ENCODE measurements at regions not wholly inside any gene's neighbourhood (a gene's known extent, or its start where the extent isn't known, plus 50 kb on each side); places are given as distances from the start of the nearest gene placed in this dataset.

DNA sequence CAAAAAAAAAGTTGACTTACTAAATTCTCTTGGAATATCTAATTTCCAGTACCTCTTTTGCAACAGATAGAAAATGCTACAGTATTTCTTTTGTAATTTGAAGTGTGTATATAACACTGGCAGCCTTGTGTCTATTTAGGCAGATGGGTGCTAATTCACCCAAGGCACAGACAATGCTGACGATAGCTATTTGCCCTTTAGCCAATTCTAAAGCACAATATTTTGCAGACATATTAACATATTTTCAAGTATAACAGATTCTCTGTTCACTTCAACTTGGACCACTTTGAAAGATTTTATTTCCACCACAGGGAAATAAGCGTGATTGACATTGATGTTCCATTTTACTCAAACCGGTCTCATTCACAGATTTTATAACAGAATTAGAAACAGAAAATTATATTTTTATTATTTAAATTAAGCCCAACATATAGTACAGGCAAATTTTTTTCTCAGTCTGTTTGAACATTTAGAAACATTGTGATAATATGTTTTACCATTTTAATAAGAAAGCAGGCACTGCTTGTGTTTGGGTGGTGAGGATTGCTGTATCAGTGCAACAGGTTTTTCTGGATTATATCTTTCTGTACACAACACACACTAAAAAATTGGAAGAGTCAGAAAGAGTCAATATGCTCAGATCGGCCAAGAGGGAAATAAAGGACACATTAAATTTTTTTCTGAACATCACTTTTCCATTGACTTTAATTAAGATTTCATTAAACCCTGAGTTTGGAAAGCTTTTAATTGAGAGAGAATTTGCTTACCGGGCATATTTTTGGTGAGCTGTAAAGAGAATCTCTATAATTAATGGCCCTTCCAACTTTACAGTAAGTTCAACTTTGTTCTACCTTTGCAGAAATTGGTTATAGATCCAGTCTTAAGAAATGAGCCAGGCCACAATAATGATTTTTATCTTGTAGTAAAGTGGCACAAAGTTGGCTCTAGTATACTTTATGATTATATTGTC is 327.3 kb upstream of the NR2F2 start:
- TF ChIP-seq TAF1 (IDR thresholded peaks at IDR 0.05; ENCODE audit: borderline replicate concordance, insufficient read depth, low read length), result no peak
- no peak for TF ChIP-seq SIN3A (IDR thresholded peaks at IDR 0.05; ENCODE audit: borderline replicate concordance, insufficient read depth, low read length)
- TF ChIP-seq, protein P1, sequence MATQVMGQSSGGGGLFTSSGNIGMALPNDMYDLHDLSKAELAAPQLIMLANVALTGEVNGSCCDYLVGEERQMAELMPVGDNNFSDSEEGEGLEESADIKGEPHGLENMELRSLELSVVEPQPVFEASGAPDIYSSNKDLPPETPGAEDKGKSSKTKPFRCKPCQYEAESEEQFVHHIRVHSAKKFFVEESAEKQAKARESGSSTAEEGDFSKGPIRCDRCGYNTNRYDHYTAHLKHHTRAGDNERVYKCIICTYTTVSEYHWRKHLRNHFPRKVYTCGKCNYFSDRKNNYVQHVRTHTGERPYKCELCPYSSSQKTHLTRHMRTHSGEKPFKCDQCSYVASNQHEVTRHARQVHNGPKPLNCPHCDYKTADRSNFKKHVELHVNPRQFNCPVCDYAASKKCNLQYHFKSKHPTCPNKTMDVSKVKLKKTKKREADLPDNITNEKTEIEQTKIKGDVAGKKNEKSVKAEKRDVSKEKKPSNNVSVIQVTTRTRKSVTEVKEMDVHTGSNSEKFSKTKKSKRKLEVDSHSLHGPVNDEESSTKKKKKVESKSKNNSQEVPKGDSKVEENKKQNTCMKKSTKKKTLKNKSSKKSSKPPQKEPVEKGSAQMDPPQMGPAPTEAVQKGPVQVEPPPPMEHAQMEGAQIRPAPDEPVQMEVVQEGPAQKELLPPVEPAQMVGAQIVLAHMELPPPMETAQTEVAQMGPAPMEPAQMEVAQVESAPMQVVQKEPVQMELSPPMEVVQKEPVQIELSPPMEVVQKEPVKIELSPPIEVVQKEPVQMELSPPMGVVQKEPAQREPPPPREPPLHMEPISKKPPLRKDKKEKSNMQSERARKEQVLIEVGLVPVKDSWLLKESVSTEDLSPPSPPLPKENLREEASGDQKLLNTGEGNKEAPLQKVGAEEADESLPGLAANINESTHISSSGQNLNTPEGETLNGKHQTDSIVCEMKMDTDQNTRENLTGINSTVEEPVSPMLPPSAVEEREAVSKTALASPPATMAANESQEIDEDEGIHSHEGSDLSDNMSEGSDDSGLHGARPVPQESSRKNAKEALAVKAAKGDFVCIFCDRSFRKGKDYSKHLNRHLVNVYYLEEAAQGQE (IDR thresholded peaks at IDR 0.05; ENCODE audit: insufficient read depth in 1 of 2, low read depth in 2 of 2, low read length in 2 of 2), result no peak
- TF ChIP-seq FOXP2 (optimal IDR thresholded peaks at IDR 0.05; ENCODE audit: borderline replicate concordance, extremely low read depth, extremely low read length, insufficient read depth), result no peak
- TF ChIP-seq POLR2AphosphoS5 (IDR thresholded peaks at IDR 0.05; ENCODE audit: low read depth, low read length), result no peak

DNA sequence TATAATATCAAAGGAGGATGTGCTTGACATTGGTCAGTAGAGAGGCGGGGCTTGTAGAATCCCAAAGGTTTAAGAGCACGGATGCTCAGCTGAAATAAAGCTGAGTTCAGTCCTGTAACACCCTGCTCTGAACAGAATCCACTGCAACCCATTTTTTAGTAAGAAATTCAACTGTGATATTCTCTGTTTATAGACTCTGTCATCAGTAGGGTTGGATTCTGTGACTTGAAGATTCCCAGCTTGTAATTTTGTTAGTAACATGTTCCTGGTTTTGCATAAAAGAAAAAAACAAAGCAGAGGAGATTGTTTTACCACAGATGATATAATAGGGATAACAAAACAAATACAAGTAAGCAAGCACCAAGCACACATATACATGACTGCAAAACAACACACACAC is 324.6 kb upstream of the NR2F2 start:
- no peak for TF ChIP-seq TAF1 (IDR thresholded peaks at IDR 0.05; ENCODE audit: borderline replicate concordance, insufficient read depth, low read length)
- no peak for TF ChIP-seq POLR2AphosphoS5 (IDR thresholded peaks at IDR 0.05; ENCODE audit: low read depth, low read length)
- TF ChIP-seq SIN3A (IDR thresholded peaks at IDR 0.05; ENCODE audit: borderline replicate concordance, insufficient read depth, low read length), result no peak
- no peak for TF ChIP-seq FOXP2 (optimal IDR thresholded peaks at IDR 0.05; ENCODE audit: borderline replicate concordance, extremely low read depth, extremely low read length, insufficient read depth)
- TF ChIP-seq, protein P1 (IDR thresholded peaks at IDR 0.05; ENCODE audit: insufficient read depth in 1 of 2, low read depth in 2 of 2, low read length in 2 of 2), result no peak

DNA sequence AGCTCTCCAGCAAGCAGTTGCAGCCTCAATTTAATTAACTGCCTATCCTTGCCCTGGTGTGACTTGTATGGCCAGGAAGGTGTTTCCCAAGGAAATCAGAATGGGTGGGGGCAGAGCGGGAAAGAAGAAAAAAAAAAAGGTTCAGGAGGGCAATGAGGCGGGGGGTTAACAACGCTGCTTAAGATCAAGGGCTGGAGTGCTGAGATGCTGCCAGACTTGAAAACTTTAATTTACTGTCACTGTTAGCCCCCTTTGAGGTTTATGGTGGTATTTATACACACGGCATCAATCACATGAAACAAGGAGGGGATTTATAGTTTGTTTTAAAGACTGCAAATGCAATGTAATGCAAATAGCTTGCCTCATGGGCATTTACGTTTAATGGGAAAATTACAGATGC is 319.4 kb upstream of the NR2F2 start:
- TF ChIP-seq POLR2AphosphoS5 (IDR thresholded peaks at IDR 0.05; ENCODE audit: low read depth, low read length) (no peak), SIN3A (IDR thresholded peaks at IDR 0.05; ENCODE audit: borderline replicate concordance, insufficient read depth, low read length) (no peak), TAF1 (IDR thresholded peaks at IDR 0.05; ENCODE audit: borderline replicate concordance, insufficient read depth, low read length) (no peak), FOXP2 (optimal IDR thresholded peaks at IDR 0.05; ENCODE audit: borderline replicate concordance, extremely low read depth, extremely low read length, insufficient read depth) (no peak)
- TF ChIP-seq, protein P1 (IDR thresholded peaks at IDR 0.05; ENCODE audit: insufficient read depth in 1 of 2, low read depth in 2 of 2, low read length in 2 of 2), result no peak

DNA sequence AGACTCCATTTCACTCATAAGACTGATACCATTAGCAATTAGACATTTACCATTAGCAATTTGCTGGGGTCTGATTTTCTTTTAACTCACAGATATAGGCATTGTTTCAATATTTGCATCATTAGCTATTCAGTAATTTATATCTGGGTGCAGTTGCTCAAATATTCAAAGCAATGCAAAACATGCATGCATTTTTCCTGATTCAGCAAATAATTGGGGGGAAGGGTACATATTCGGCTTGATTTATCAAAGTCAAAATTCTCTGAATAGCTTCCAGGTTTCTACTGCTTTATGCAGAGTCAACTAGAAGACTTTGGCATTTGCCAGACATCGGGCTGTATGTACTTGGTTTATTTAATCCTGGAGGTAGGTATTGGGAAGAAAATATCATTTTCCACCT is 315.6 kb upstream of the NR2F2 start:
- no peak for TF ChIP-seq SIN3A (IDR thresholded peaks at IDR 0.05; ENCODE audit: borderline replicate concordance, insufficient read depth, low read length)
- TF ChIP-seq FOXP2 (optimal IDR thresholded peaks at IDR 0.05; ENCODE audit: borderline replicate concordance, extremely low read depth, extremely low read length, insufficient read depth), result no peak

DNA sequence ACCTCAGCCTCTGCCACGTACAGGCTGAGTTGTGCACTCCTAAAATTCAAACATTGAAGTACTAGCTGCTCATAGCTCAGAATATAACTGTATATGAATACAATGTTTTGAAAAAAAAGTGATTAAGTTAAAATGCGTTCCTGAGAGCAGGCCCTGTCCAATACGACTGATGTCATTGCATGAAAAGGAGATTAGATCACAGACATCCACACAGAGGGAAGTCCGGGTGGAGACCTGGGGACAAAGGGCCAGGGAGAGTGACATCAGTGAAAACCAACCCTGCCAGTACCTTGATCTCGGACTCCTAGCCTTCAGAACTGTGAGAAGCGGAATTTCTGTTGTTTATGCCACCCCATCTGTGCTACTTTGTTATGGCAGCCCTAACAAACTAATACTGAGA is 311.4 kb upstream of the NR2F2 start:
- TF ChIP-seq TAF1 (IDR thresholded peaks at IDR 0.05; ENCODE audit: borderline replicate concordance, insufficient read depth, low read length) (no peak), SIN3A (IDR thresholded peaks at IDR 0.05; ENCODE audit: borderline replicate concordance, insufficient read depth, low read length) (no peak), FOXP2 (optimal IDR thresholded peaks at IDR 0.05; ENCODE audit: borderline replicate concordance, extremely low read depth, extremely low read length, insufficient read depth) (no peak), POLR2AphosphoS5 (IDR thresholded peaks at IDR 0.05; ENCODE audit: low read depth, low read length) (no peak)

DNA sequence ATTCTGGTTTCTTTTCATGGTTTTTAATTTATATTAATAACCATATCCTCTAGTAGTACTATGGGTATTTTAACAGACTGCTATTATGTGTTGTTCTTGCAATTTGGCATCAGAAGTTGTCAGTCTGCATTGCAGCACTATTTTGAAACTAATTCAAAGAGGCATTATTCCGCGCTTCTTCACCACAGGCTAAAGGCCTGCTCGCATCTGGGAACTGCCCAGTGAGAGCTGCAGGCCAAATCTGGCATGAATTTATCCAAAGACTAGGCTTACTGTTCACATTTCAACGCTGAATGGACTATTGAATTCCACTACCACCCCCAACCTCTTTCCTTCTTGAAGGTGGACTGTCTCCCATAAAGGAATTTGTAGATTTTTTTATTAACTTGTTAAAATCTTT is 310.4 kb upstream of the NR2F2 start:
- TF ChIP-seq, protein P1 (IDR thresholded peaks at IDR 0.05; ENCODE audit: insufficient read depth in 1 of 2, low read depth in 2 of 2, low read length in 2 of 2), result no peak
- TF ChIP-seq FOXP2 (optimal IDR thresholded peaks at IDR 0.05; ENCODE audit: borderline replicate concordance, extremely low read depth, extremely low read length, insufficient read depth), result no peak

Measured in PFSK-1 (cell line).